ENCODE measurements at regions not wholly inside any gene's neighbourhood (a gene's known extent, or its start where the extent isn't known, plus 50 kb on each side); places are given as distances from the start of the nearest gene placed in this dataset.

- no peak overlapping the region for H2AFZ ChIP-seq (ENCODE audit: low read depth, low read length)
- no peaks in the 10 kb centered on the region for H3K9me3 ChIP-seq (ENCODE audit: insufficient read depth, low read length)
- no peaks in the 10 kb centered on the region for H3K79me2 ChIP-seq (ENCODE audit: low read length)
- H3K9ac ChIP-seq (ENCODE audit: low read length): no peak overlapping the region
- TF ChIP-seq CTCF (IDR thresholded peaks at IDR 0.05; ENCODE audit: low read depth, low read length): no peak
- TF ChIP-seq EZH2phosphoT487 (IDR thresholded peaks at IDR 0.05; ENCODE audit: low read depth): no peak
- H4K20me1 ChIP-seq (ENCODE audit: insufficient read depth, low read length): no peaks in the 10 kb centered on the region
- no peak overlapping the region for H3K27ac ChIP-seq (ENCODE audit: low read length)
- H3K27me3 ChIP-seq (ENCODE audit: low read depth, low read length): no peaks in the 10 kb centered on the region
- peaks cover 14% of the 10 kb centered on the region for H3K4me1 ChIP-seq (ENCODE audit: low read length)
- H3K4me2 ChIP-seq (ENCODE audit: low read length): no peak overlapping the region
- no peak overlapping the region for H3K4me3 ChIP-seq (ENCODE audit: low read length)
- no peaks in the 10 kb centered on the region for H3K36me3 ChIP-seq (replicated peaks; ENCODE audit: low read depth, low read length)
Measured at GRCh38 chr7:118028226-118028625, 155.0 kb upstream of the CTTNBP2 start.

GRCh38 chr7:118029826-118030422 lies 154.0 kb upstream of the LSM8 start:
- no peak overlapping the region for H3K4me3 ChIP-seq (ENCODE audit: low read length)
- H3K36me3 ChIP-seq (replicated peaks; ENCODE audit: low read depth, low read length): no peaks in the 10 kb centered on the region
- H2AFZ ChIP-seq (ENCODE audit: low read depth, low read length): no peak overlapping the region
- no peak overlapping the region for H3K4me2 ChIP-seq (ENCODE audit: low read length)
- peaks cover 12% of the 10 kb centered on the region for H3K4me1 ChIP-seq (ENCODE audit: low read length)
- H3K9me3 ChIP-seq (ENCODE audit: insufficient read depth, low read length): no peaks in the 10 kb centered on the region
- H3K79me2 ChIP-seq (ENCODE audit: low read length): no peaks in the 10 kb centered on the region
- no peaks in the 10 kb centered on the region for H4K20me1 ChIP-seq (ENCODE audit: insufficient read depth, low read length)
- H3K27ac ChIP-seq (ENCODE audit: low read length): no peak overlapping the region
- TF ChIP-seq EZH2phosphoT487 (IDR thresholded peaks at IDR 0.05; ENCODE audit: low read depth) (no peak), CTCF (IDR thresholded peaks at IDR 0.05; ENCODE audit: low read depth, low read length) (no peak)
- H3K27me3 ChIP-seq (ENCODE audit: low read depth, low read length): no peaks in the 10 kb centered on the region
- H3K9ac ChIP-seq (ENCODE audit: low read length): no peak overlapping the region

- H3K79me2 ChIP-seq (ENCODE audit: low read length): no peaks in the 10 kb centered on the region
- H3K4me2 ChIP-seq (ENCODE audit: low read length): no peak overlapping the region
- no peaks in the 10 kb centered on the region for H3K36me3 ChIP-seq (replicated peaks; ENCODE audit: low read depth, low read length)
- no peaks in the 10 kb centered on the region for H3K9me3 ChIP-seq (ENCODE audit: insufficient read depth, low read length)
- H3K27me3 ChIP-seq (ENCODE audit: low read depth, low read length): 0 out of 2 replicates have a peak, but pooled peaks cover 3% of the 10 kb centered on the region
- H3K4me3 ChIP-seq (ENCODE audit: low read length): no peak overlapping the region
- H3K27ac ChIP-seq (ENCODE audit: low read length): no peak overlapping the region
- TF ChIP-seq CTCF (IDR thresholded peaks at IDR 0.05; ENCODE audit: low read depth, low read length): no peak
- no peak for TF ChIP-seq EZH2phosphoT487 (IDR thresholded peaks at IDR 0.05; ENCODE audit: low read depth)
- no peaks in the 10 kb centered on the region for H4K20me1 ChIP-seq (ENCODE audit: insufficient read depth, low read length)
- no peak overlapping the region for H3K9ac ChIP-seq (ENCODE audit: low read length)
- peaks cover 4% of the 10 kb centered on the region; the same call in 1 of the 2 replicates for H3K4me1 ChIP-seq (ENCODE audit: low read length)
- H2AFZ ChIP-seq (ENCODE audit: low read depth, low read length): no peak overlapping the region
Measured at GRCh38 chr7:118033273-118033672, 150.7 kb upstream of the LSM8 start.

GRCh38 chr7:118039963-118040489 lies 143.9 kb upstream of the LSM8 start:
- no peak overlapping the region for H3K9ac ChIP-seq (ENCODE audit: low read length)
- H3K36me3 ChIP-seq (replicated peaks; ENCODE audit: low read depth, low read length): no peaks in the 10 kb centered on the region
- peak overlapping the region; percentile 40 for H3K27ac ChIP-seq (ENCODE audit: low read length)
- H3K4me2 ChIP-seq (ENCODE audit: low read length): peak overlapping the region; percentile 86
- H3K4me3 ChIP-seq (ENCODE audit: low read length): no peak overlapping the region
- 0 out of 2 replicates have a peak, but pooled peaks cover 3% of the 10 kb centered on the region for H3K27me3 ChIP-seq (ENCODE audit: low read depth, low read length)
- no peaks in the 10 kb centered on the region for H3K79me2 ChIP-seq (ENCODE audit: low read length)
- H4K20me1 ChIP-seq (ENCODE audit: insufficient read depth, low read length): no peaks in the 10 kb centered on the region
- TF ChIP-seq EZH2phosphoT487 (IDR thresholded peaks at IDR 0.05; ENCODE audit: low read depth) (no peak), CTCF (IDR thresholded peaks at IDR 0.05; ENCODE audit: low read depth, low read length) (no peak)
- no peaks in the 10 kb centered on the region for H3K9me3 ChIP-seq (ENCODE audit: insufficient read depth, low read length)
- H3K4me1 ChIP-seq (ENCODE audit: low read length): peaks cover 51% of the 10 kb centered on the region
- H2AFZ ChIP-seq (ENCODE audit: low read depth, low read length): no peak overlapping the region

All from OCI-LY3 (cell line).